22Rv1 (cell line): ENCODE measurements at regions not wholly inside any gene's neighbourhood (a gene's known extent, or its start where the extent isn't known, plus 50 kb on each side); places are given as distances from the start of the nearest gene placed in this dataset.

Experiments used
- CTCF ChIP-seq: fragments of 450-650 bp; IDR thresholded peaks from 2 replicates; pipeline ENCODE4 v1.5.1; 2017; ENCODE audit warnings: mild to moderate bottlenecking
- ZFX ChIP-seq: fragments of 450-650 bp; IDR thresholded peaks from 2 replicates; pipeline ENCODE4 v1.6.1; 2017; ENCODE audit warnings: antibody characterized with exemption, borderline replicate concordance

GRCh38 chr21:28090546-28090945 is 902.1 kb downstream of the LTN1 start:
- TF ChIP-seq CTCF (no peak), ZFX (no peak)
